Inferior parietal cortex (tissue), 1 donor: ENCODE measurements at regions not wholly inside any gene's neighbourhood (a gene's known extent, or its start where the extent isn't known, plus 50 kb on each side); places are given as distances from the start of the nearest gene placed in this dataset.

Experiments used
- DNase-seq: peaks from one replicate; pipeline ENCODE4 v3.0.0-alpha.2; 2016; ENCODE audit errors: extremely low spot score

DNA sequence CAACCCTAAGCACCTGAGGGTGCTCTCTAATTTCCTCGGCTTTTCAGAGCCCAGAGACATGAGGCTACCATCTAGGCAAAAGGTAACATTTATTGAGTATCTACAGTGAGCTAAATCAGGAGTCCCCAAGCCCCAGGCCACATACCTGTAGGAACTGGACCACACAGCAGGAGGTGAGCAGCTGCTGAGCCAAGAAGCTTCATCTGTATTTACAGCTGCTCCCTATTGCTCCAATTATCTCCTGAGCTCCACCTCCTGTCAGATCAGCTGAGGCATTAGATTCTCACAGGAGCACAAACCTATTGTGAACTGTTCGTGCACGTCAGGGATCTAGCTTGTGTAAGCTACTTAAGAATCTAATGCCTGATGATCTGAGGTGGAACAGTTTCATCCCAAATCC, 70.2 kb downstream of the RND3 start:
- no peak for DNase-seq

DNA sequence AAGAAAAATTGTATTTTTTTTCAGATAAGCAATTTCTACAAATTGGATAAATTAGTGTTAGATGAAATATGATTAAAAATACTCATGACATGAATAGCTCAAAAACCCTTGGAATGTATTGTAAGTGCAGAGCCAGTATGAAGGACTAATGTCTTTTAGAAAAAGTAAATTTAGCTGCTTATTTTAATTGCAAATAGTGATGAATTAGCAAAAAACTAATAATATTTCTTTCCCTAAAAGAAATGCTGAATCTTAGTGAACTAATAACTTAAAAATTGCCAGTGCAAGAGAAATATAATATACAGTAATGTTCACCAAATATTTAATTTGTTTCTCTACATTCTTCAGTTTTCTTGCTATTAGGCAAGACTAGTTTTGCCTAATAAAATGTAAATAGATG, 72.4 kb downstream of the RND3 start:
- no peak for DNase-seq

DNA sequence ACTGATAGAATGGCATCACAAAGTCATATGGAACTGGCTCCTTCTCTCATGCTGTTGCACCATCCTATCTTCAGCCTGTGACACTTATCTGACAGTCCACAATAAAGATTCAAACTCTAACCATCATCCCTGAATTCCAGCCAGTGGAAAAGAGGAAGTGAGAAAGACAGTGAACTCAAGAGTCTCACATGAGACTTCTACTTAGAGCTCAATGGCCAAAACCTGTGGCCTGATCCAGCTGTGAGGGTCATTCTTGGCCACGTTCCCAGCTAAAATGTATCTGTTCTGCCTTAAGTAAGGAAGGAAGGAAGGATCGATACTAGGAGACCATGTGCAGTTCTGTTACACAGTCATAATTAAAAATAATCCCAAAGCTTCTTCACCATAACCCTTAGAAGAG, 73.6 kb downstream of the RND3 start:
- no peak for DNase-seq

DNA sequence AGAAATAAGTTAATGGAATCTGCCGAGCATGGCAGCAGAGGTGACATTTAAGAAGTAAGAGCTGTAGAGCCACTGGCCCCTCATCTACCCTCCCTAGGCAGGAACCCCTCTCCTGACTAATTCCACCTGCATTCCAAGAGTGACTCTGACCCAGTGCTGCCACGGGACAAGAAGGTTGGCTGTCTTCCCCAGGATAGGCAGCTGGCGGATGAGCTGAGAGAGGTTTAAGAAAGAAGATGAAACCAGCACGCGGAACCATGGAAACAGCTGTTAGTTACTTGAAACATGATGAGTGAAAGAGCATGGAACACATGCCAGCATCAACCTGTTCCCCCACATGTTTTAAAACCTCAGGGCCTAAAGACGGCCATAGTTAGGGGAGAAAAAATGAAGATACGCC, 74.1 kb downstream of the RND3 start:
- DNase-seq, result no peak

DNA sequence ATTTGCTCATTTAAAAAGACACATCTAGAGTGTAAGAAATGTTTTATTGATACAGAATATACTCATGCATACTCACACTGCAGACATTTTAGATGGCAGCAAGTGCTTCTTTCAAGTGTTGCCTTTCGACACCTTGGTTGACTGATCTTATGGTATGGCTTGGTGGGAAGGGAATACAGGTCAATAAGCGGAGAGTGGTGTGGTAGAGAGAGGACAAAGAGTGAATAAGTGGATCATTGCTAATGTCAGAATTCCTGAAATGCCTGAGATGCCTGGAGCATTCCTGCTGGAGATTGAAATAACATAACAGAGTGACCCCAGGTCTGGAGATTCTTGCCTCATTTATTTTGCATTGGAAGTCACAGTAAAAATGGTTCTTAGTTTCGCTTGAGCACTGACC, 76.7 kb downstream of the RND3 start:
- DNase-seq, result no peak

DNA sequence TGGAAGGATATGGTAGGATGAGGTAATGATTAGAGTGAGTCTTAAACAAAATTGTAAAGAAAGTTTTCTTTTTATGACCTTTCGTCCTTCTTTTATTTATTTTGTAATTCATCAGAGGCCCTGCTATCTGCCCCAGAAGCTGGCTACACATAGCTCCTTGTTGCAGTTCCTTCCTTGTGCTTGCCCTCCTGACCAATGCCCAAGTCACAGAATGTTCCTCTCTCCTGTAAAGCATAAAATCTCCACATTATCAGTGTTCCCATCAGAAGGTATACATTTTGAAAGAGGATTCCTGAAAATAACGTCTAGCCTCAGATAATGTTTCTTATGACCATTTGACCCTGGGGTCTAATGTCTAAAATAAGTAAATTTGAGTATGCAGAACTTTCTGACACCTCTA, 78.3 kb downstream of the RND3 start:
- DNase-seq, result no peak

DNA sequence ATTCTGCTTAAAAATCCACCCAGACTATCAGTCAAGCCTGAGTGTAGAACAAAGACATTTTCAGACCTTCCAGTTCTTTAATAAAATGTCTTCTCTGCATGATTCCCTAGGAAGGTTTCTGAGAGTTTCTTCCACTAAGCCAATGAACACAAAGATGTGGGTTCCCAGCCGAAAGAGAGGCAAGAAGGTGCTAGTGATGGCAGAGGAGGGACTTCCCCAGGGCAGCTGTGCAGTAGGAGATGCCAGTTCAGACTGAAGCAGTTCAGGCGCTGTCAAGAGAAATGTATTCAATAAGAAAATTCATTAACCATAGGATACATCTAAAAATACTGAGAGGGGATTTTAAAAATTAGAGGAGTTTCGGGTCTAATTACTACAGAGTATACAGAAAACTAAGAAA, 83.3 kb downstream of the RND3 start:
- DNase-seq, result no peak

DNA sequence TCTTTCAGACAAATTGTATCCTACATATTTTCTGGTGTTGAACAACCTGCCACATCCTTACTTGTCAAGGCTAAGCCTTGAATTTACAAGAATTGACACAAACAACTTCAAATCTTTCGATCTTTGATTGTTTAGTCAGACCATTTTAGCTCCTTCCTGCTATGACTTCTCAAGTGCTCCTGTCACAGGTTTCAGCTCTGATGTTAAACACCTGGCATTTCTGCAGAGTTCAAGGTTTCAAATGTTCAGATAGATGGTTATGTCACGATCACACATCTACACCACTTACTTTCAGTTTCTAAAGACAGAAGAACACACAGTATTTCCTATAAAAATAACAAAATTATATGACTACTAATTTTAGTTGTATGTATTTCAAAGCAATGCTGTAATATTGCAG, 84.0 kb downstream of the RND3 start:
- DNase-seq, result no peak

DNA sequence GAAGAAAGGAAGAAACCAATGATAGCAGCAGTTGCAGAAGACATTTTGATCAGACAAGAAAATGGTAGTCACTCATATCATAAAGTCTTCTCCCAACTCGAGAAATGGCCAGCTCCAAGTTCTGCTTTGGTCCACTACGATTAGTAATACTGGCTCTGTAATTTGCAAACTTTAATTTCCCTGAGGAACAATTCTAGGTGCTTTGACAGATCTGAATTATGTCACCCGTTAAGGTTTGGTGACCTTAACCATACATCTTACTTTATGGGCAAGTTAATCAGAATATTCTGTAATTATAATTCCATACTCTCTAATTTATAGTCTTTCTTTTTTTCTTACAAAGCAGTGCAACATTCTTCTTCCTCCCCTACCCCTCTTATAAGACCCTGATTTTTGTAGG, 84.5 kb downstream of the RND3 start:
- DNase-seq, result no peak

DNA sequence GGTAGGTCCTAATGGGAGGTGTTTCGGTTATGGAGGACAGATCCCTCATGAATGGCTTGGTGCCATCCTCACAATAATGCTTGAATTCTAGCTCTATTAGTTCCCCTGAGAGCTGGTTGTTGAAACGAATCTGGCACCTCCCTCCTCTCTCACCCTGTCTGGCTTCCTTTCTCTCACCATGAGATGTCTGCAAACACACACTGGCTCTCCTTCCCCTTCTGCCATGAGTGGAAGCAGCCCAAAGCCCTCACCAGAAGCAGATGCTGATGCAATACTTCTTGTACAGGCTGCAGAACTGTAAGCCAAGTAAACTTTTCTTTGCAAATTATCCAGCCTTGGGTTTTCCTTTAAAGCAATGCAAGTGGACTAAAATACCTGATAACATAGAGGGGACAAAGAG, 86.6 kb downstream of the RND3 start:
- no peak for DNase-seq

DNA sequence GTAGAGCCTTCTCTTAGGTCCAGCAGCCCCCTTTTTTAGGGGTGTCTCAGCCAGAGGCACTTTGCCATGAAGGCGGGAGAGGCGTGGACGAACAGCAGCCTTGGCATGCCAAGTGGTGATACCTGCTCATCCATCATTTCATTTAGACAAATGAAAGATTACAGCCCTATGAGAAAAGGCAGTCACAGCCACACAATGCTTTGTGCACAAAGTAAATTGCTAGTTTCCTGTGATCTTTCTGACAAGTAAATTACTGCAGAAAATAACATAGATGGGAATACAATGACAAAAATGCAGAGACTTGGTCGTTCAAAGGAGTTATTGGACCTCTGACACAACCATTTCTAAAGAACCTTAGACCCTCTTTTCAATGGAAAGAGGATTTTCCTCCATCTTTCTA, 94.9 kb downstream of the RND3 start:
- no peak for DNase-seq

DNA sequence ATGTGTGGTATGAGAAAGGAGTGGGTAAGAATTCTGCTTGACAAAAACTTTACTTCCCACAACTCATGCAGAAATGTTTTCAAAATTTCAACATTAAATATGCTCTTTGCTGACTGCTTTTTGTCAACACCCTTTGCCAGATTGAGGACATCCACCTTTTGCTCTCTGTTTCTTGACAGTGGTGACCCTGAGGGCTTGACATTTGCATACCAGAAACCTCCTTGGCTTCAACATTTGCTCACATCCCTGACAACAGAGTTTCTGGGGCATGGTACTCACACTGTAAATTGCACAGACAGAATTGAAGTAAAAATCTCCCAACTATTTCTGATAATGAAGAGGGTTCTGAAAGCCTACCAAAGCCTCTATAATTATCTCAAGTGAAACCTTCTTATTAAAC, 95.7 kb downstream of the RND3 start:
- DNase-seq, result no peak

DNA sequence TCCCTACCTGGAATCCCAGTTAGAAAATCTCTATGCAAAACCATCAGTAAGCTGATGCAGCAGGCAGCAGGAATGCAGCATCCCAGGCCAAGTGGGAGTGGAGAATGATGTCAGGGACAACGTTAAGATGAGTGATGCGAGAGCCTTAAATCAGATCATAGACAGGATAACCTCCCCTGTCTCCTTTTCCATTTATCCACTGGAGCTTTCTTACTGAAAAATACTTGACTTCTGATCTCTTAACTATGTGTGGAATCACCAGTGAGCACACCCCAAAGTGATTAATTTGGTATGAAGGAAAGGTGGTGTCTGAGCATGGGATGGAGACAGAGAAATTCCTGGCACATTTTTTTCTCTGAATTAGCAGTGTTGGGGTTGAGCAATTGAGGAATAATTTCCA, 98.0 kb downstream of the RND3 start:
- no peak for DNase-seq

DNA sequence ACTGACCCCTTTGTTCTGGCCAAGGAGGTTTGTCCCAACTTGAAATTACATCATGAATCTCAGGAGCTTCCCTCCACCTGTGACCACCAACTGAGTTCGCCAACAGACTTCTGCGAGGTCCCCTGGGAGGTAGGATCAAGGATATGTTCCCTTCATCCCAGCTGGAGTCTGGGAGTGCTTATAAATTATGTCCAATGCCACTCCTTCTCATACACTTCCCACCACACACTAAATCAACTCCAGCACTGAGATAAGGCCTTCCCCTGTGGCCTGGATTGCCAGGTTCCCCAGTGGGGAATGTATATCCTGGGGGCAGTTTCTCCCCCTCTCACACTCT, 99.2 kb downstream of the RND3 start:
- DNase-seq, result no peak

DNA sequence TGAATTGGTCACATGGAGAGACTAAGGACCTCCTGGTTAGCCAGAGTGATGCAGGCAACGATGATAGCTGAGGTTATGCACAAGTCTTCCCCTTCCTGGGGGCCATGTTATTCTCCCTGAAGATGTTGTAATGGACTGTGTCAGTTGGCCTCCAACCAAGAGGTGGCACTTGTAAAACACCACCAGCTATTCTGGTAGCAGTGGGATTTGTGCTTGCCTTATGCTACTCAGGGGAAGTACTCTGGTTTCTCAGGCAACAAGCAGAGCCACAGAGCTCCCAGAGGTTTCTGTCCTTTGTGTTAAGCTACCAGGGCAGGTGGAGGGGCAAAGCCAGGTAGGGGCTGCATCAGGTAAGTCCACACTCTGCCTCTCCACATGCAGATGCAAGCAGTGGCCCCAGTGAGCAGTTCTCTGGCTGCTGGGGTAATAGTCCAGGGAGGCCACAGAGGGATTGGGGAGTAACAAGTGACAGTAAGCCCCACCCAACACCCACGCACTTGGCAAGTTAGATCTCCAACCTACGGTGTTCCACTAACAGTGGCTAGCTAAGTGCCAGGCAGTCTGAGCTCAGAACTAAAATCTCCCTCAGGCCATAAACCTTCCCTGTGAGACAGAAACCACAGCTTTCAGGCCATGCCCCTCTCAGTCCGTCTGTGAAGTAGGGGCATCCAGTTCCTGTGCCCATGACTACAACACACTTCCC, 99.7 kb downstream of the RND3 start:
- DNase-seq, result no peak

DNA sequence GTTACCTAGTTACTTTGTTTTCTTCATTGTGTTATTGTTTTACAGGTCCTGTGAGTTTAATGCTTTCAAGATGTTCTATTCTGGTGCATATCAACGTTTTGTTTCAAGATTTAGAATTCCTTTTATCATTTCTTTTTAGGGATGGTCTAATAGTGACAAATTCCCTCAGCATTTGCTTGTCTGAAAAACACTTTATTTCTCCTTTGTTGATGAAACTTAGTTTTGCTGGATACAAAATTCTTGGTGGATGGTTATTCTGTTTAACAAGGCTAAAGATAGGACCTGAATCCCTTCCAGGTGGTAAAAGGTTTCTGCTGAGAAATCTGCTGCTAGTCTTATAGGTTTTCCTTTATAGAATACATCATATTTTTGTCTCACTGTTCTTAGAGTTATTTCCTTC, 102.3 kb downstream of the RND3 start:
- no peak for DNase-seq

DNA sequence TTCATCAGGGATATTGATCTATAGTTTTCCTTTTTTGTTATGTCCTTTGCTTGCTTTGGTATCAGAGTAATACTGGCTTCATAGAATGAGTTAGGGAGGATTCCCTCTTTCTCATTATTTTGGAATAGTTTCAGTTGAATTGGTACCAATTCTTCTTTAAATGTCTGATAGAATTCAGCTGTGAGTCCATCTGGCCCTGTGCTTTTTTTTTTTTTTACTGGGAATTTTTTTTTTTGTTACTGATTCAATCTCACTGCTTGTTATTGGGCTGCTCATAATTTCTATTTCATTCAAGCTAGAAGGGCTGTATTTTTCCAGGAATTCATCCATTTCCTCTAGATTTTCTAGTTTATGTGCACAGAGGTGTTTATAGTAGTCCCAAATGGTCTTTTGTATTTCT, 103.9 kb downstream of the RND3 start:
- DNase-seq, result no peak

DNA sequence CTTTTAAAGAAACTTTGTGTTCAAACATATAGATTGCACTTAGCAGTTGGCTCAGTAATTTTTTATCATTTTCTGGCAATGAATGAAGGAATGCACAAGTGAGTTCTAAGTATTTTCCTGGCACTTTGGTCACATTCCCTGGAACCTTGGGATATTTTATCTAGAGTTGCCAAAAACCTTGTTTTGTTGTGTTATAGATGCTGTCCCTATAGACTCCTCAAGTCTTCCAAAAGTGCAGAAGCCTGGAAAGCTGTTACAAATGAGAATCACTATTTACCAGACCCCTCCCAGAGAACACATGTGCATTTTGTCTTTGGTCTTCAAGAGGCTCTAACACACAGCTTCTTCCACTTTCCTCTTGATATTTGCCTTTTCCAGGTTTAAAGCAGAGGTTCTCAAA, 108.3 kb downstream of the RND3 start:
- no peak for DNase-seq

DNA sequence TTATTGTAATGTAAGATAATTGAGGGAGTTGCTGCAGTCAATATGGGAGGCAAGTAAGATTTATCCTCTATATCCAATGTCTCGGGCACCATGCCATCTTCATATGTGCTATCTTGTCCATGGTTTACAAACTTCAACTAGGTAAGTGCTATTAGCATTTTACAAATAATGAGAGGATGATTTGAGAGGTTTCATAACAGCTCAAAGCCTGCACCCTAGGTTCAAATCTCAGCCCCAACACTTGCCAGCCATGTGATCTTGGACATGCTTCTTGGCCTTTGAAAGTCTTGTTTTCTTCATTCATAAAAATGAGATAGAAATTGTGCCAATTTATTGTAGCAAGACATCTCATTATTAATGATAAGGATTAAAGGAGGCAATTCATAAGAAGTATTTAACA, 108.8 kb downstream of the RND3 start:
- DNase-seq, result no peak

DNA sequence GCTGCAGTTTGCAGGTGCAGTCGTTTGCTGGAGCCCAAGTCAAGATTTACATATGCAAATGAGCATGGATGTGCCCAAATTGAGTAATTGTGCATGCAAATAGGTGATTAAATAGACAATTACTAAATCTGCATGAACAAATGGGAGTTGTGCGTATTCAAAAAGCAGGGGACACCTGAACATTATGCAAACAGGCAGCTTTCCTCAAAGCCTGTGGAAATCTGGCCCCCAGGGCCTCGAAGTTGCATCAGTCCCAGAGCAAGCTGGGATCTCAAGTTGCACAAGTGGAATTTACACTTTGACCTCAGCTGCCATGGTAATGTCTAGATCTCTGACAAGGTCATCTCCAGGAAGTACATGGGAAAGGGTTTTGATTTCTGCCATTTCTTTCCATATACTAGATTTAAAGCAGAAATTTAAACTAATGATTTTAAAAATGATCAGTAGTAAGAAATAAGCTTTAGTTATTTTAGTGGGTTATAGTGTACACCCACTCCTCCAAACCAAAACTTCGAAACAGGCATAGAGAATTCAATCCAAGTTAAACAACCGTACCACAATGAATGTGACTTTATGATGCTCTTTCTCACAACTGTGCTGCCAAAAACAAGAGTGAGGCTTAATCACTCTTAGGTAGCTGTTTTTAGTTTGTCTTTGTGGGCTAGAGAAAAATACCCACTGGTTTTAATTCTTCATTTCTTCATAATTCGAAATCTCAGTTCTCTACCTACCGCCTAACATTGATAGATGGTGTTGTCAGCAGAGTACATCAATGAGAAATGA, 110.7 kb downstream of the RND3 start:
- DNase-seq, result no peak

DNA sequence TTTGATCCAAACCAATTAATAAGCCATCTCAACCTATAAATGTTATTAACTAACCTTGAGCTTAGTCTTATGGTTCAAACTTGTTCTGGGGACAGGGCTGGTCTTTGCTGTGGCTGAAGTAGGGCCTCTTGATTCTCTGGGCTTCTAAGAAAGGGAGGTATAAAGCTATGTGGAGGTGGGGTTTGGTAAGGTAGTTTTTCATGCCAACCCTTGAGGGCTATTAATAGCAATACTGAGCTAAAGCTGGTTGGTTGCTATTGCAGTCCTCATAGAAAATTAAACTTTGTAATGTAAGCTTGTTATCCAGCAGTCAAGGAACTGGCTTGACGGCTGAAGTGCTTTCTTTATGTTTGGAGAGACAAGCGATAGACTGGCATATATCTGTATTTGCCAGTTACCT, 112.1 kb downstream of the RND3 start:
- DNase-seq, result no peak

DNA sequence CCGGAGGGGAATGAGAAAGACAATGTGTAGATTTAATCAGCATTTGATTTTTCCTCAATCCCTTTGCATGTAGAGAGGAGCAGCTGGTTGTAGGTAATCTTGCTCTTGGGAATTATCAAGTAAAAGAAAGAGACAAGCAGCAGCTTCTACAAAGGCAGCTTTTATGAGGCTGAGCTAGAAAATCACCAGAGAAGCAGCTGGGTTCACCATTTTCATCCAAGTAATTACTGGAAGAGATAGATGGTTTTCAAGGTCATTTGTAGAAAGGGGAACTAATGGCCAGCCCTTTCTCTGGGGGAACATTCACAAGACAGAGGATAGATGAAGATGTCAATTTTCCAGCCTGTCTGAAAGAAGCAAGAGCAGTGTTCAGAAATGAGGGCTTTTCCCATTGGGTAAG, 113.0 kb downstream of the RND3 start:
- no peak for DNase-seq

DNA sequence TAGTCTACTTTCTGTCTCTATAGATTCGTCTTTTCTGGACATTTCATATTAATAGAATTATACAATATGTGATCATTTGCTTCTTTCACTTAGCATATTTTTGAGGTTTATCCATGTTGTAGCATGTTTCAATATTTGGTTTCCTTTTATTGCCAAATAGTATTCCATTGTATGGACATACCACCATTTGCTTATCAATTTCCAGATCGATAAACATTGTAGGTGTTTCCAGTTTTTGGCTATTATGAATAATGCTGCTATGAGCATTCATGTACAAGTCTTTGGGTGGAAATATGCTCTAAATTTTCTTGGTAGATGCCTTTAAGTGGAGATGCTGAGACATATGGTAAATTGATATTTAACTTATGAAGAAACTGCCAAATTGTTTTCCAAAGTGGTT, 114.1 kb downstream of the RND3 start:
- DNase-seq, result no peak
